ENCODE measurements at regions not wholly inside any gene's neighbourhood (a gene's known extent, or its start where the extent isn't known, plus 50 kb on each side); places are given as distances from the start of the nearest gene placed in this dataset.

DNA sequence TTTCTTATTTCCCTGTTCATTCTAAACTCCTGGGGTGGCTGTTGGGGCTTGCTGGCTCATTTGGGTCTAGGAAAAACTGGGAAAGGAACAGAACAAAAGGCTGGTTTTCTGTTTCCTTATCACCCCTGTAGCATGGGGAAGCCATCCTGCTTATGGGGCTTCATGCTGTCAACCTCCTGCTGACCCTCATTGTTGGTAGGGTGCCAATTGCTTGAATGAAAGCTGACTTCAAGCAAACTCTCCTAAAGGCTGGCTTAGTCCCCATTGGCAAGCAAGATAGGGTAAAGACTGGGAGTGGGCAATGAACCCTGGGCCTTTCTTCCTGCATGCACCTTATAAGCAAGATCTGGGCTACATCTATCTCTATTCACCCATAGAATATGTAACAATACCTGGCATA is 511.6 kb downstream of the DMAC1 start:
- DNase-seq = no peak

DNA sequence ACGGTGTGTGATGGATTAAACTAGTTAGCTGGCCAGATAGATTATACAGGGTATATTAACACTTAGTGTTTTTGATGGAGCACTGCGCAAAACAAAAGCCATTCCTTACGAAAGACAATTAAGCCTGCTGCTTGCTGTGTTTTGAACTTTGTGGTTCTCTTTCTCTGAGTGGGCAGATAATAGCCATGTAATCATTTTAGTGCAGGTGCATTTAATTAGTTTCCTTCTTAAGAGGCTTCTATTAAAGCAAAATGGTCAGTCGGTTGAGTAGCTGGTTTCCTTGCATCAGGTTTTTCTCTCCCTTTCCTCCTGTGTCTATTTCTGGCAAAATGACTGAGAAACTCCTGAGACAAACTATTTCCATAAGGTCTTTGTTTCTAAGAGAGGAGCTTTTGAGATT is 512.5 kb downstream of the DMAC1 start:
- DNase-seq = peak; percentile 39

DNA sequence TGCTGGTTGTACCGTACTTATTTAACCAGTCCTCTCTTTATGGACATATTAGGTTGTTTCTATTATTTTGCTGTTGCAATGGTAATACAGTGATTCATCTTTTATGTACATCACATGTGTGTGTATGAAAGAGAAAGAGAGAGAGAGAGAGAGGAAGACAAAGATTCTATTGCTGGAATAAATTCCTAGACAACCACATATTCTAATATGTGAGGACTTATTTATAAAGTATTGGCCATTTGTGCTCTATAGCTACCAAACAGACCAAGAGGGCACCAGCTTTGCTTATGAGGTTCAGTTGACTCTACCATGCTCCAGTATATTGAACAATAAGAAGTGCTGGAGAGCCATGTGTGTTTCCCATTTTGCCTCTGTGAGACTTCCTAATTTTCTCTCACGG is 513.5 kb downstream of the DMAC1 start:
- DNase-seq = no peak

DNA sequence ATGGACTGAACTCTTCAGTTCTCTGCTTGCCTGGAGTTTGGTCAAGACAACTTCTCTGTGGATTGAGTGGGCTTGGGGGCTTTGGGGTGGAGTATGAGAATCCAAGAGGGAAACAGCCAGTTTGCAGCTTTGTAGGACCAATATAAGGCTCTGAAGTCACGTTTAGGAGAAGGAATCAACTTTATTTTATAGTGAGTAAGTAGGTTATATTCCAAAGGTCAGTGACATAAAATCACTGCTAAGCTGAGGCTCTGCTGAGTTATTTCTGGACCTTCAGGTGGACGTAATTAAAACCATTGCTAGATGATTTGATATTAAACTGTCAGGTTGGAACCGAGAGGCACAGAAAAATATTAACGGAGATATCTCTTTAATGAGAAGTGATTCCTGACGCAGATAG is 514.4 kb downstream of the DMAC1 start:
- DNase-seq = no peak

- DNase-seq = no peak
Measured at GRCh38 chr9:7284517-7284916, 515.1 kb downstream of the DMAC1 start.

DNA sequence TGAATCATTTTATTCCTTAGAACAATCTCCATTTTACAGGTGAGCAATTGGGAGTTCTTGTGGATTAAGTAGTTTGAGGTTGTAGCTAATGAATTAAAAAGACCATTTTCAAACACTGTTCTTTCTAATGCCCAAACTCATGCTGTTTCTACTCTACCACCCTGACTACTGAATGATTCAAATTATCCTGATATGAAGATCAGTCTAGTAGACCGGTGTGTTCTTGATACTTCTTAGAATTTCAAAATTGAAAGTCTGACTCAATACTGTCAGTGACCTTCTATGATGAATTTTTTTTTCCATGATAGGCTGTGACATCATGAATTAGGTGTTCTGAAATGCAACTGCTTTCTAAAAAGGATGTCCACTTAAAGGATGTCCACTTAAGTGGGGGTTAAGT is 515.5 kb downstream of the DMAC1 start:
- DNase-seq = no peak

GRCh38 chr9:7273575-7273974 is 515.8 kb downstream of the KDM4C start:
- no peak for DNase-seq

DNA sequence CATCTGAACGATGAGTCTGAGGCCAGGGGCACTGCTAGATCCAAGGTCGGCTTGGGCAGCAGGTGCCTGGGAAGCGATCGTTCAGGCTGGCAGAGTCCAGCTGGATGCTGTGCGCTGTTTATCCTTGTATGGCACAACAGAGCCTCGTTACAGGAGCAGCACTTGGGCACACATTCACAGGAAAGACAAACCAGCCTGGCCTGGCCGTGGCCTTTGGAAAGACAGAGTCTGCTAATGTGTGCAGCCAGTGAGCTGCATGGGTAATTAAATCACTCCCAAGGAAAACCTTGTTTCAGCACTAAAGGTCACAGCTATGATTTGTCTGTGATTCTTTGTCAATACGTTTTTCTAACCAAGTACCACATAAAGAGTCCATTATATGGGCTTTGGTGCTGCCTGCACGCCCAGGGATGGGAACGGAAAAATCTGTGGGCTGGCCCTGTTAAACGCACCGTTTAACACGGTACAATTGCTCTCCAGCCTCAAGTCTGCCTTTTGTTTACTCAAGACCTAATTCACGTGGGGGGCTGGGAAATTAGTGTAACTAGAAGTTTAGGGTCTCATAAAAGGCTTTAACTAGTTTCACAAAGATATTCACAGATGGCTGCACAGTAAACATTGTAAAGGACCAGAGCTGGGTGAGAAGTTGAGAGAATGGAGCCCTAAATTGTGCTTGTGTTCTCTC is 509.3 kb downstream of the KDM4C start:
- DNase-seq = peak; percentile 53

DNA sequence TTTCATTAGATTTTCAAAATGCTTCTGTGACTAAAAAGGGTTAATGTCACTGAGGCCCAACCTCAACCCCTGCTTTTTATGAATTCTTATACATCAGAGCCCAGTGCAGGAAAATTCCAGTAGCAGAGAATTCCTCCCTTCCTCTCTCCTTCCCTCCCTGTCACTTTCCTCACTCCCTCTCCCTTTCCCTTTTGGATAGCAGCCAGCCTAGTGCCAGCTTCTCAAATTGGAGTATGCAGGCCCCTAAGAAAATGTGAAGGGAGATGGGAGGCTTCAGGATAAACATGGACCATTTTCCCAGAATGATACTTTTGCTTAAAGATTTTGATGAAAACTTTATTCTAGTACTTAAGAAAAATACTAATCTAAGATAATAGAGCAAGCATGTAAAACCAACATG is 507.4 kb downstream of the KDM4C start:
- no peak for DNase-seq

- DNase-seq = no peak
Measured at GRCh38 chr9:7259544-7260241, 501.9 kb downstream of the KDM4C start.

- no peak for DNase-seq
Measured at GRCh38 chr9:7258688-7259396, 501.1 kb downstream of the KDM4C start.

- DNase-seq = no peak
Measured at GRCh38 chr9:7246917-7247522, 489.2 kb downstream of the KDM4C start.

DNA sequence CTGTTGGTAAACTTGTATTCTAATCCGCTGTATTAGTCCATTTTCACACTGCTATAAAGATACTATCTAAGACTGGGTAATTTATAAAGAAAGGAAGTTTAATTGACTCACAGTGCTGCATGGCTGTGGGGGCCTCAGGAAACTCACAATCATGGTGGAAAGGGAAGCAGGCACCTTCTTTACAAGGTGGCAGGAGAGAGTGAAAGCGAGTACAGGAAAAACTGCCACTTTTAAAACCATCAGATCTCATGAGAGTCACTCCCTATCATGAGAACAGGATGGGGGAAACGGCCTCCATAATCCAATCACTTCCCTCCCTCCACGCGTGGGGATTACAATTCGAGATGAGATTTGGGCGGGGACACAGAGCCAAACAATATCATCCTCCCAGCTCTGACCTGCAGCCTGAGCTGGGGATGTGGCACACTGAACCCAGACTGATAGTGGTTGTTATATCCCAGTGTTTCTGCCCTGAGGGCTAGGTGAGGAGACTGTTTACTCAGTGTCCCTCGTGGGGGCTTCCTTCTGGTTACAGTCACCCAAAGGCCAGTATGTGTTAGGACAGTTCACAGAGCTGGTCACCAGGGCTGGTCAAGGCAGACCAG is 488.3 kb downstream of the KDM4C start:
- no peak for DNase-seq

DNA sequence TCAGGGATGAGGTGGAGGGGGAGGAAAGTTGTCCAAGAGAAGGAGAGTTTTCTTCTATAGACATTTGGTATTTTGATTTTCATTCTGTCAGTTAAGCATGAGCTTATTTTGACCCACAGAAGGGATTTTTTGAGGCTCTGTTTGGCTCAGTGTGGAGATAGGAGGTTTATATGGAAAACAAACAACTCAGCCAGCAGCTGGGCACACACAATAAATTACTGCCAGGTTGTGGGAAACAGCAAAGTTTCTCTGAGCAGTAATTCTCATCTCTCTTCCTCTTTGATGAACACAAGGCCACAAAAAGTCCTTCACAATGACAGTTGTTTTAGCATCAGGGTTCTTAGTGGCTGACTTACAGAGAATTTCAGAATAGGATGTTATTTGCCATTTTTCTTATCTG is 486.1 kb downstream of the KDM4C start:
- peak; percentile 49 for DNase-seq

DNA sequence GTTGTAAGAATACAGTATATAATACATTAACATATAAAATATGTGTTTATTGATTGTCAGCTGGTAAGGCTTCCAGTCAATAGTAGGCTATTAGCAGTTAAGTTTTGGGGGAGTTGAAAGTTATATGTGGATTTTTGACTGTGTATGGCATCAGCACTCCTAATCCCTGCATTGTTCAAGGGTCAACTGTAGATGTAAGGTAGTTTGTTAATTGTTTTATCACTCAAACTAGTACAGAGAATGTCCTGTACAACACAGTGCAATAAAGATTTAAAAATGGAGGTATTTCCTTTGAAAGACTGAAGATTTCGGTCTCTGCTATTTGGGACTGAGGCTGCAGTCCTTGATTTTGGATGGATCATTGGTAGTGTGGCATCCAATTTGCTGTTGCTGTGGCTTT is 484.4 kb downstream of the KDM4C start:
- no peak for DNase-seq

DNA sequence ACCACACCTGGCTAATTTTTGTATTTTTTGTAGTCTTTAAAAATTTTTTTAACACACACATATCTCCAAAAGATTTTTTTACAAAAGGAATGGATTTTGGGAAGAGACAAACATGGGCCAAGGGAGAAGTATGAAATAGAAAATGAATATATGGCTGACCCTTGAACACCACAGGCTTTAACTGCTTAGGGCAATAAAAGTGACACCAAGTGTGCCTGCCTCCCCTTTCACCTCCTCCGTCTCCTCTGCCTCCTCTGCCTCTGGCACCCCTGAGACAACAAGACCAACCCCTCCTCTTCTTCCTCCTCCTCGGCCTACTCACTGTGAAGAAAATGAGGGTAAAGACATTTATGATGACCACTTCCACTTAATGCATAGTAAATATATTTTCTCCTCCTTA is 483.9 kb downstream of the KDM4C start:
- no peak for DNase-seq

DNA sequence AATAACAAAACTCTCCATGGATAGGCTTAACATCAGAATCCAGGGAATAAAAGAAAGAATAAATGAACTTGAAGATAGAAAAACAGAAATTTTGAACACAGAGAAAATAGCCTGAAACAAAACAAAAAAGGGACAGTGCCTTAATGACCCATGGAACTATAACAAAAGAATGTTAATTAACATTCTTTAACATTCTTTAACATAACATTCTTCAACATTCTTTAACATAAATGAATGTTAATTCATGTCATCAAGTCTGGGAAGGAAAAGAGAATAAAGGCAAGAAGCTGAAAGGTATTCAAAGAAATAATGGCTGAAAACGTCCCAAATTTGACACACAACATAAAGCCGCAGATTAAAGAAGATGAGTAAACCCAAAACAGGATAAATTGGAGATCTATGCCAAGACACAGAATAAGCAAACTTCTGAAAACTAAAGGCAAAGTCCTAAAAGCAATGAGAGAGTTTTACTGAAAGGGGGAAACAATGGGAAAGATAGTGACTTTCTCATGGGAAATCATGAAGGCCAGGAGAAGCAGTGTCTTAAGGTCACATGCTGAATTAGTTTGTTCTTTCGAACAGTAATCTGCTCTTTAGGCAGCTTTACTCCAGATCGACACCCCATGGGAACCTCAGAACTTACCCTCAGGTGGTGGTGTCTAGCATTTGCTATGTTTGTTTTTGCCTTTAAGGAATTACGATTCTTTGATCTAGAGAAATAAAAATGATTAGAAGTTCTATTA is 483.0 kb downstream of the KDM4C start:
- no peak for DNase-seq

GRCh38 chr9:7239708-7240107 is 481.9 kb downstream of the KDM4C start:
- DNase-seq = no peak

GRCh38 chr9:7238247-7238637 is 480.5 kb downstream of the KDM4C start:
- DNase-seq = no peak

DNA sequence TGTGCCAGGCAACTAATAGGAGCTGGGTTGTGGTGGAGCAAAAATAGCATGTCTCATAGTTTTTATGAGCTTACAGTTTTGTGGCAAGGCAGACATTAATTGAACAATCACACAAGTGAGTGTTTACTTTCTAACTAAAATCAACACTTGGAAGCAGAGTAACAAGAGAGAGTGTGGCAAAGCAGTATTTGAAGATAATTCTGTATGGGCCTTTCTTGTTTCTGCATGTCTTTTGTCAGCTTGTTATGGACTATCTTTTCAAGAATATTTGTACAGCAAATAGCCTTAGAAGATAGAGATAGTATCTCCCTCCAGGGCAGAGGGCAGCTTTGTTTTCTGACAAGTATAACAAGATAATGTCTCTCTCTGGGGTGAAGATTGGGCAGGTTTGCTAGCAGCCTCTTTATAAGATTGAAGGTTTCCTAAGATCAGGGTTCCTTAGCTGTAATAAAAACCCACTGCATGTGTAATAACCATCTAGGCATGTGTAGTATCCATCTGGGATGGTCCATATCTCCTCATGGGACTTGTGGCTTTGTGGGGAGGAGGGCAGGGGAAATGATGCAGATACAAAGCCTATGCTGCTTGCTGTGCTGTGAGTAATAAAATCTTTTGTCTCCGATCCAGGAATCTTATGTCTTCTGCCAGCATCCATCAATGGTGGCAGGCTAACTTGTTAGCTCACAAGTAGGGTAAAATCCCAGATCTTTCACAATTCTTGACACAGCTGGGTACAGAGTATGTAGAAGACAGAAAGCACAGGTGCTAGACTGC is 479.9 kb downstream of the KDM4C start:
- DNase-seq = peak; percentile 43

DNA sequence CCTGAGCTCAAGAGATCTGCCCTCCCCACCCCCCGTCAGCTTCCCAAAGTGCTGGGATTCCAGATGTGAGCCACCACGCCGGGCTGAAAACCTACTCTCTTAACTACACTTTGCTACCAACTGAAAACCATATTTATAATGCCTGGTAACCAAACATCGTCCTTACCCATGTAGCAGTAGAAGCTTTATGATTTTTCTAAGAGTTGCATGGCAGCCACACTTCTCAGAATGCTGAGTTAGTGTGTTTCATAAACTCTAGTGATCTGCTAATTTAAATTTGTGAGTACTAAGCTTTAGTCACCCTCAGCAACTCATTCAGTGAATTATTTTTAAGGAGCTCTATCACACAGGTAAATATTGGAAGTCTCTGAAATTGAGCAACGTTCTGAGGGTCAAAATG is 478.4 kb downstream of the KDM4C start:
- no peak for DNase-seq

GRCh38 chr9:7234144-7234543 is 476.4 kb downstream of the KDM4C start:
- no peak for DNase-seq
